ENCODE measurements at regions not wholly inside any gene's neighbourhood (a gene's known extent, or its start where the extent isn't known, plus 50 kb on each side); places are given as distances from the start of the nearest gene placed in this dataset.

GRCh38 chr3:107034142-107034541 is 343.1 kb upstream of the CCDC54 start:
- TF ChIP-seq CTCF (IDR thresholded peaks at IDR 0.05) (no peak), POLR2A (IDR thresholded peaks at IDR 0.05) (no peak)

All from uterus (tissue), 2 donors.